Right lobe of liver (tissue), 4 donors: ENCODE measurements at regions not wholly inside any gene's neighbourhood (a gene's known extent, or its start where the extent isn't known, plus 50 kb on each side); places are given as distances from the start of the nearest gene placed in this dataset.

Experiments used
- CTCF ChIP-seq, 4 donors: fragments of 200-600 bp in 3 of 4; fragments of 450-650 bp in 1 of 4; IDR thresholded peaks; one replicate each; pipeline versions ENCODE4 v1.5.1 to v1.8.0; 2016 to 2022; ENCODE audit warnings: antibody characterized with exemption in 4 of 4, mild to moderate bottlenecking in 2 of 4
- POLR2A ChIP-seq: fragments of 450-650 bp; IDR thresholded peaks from one replicate; pipeline ENCODE4 v1.6.1; 2017; ENCODE audit warnings: antibody characterized with exemption, mild to moderate bottlenecking
- donor health status: DM: no; HTN: no; CAD: no.
- donor health status: DM: no; HTN: no; CAD: no.
- donor health status: DM: no; HTN: yes; CAD: no.

GRCh38 chr12:88896958-88897357 is 316.7 kb upstream of the KITLG start:
- TF ChIP-seq CTCF (IDR thresholded peaks at IDR 0.05): no peak
- TF ChIP-seq POLR2A: no peak
